C4-2B (cell line): ENCODE measurements at regions not wholly inside any gene's neighbourhood (a gene's known extent, or its start where the extent isn't known, plus 50 kb on each side); places are given as distances from the start of the nearest gene placed in this dataset.

Experiments
- ZFX ChIP-seq: fragments of 450-650 bp; IDR thresholded peaks from 2 replicates; pipeline ENCODE4 v1.6.1; 2017
- TF ChIP-seq, protein P1 (sequence below): fragments of 450-650 bp; conservative IDR thresholded peaks from 2 replicates; pipeline ENCODE4 v1.5.1; 2017; ENCODE audit warnings: mild to moderate bottlenecking

DNA sequence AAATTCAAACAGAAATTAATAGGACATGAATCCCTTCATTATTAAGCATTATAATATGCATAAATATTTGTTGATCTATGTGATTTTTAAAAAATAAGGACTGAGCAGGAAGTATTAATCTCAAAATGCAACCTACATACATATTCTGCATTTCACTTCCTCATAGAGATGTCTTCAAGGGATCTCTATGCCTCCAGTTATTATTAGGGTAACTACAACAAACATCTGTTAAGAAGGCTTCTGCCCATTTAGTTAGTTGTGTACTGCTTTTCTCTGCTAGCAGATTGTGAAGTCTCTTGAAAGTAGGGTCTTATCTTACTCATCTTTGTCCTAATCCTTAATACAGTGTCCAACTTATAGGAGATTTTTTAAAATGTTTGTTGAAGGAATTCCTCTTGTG is 414.1 kb downstream of the ACTL7B start:
- TF ChIP-seq, protein P1, sequence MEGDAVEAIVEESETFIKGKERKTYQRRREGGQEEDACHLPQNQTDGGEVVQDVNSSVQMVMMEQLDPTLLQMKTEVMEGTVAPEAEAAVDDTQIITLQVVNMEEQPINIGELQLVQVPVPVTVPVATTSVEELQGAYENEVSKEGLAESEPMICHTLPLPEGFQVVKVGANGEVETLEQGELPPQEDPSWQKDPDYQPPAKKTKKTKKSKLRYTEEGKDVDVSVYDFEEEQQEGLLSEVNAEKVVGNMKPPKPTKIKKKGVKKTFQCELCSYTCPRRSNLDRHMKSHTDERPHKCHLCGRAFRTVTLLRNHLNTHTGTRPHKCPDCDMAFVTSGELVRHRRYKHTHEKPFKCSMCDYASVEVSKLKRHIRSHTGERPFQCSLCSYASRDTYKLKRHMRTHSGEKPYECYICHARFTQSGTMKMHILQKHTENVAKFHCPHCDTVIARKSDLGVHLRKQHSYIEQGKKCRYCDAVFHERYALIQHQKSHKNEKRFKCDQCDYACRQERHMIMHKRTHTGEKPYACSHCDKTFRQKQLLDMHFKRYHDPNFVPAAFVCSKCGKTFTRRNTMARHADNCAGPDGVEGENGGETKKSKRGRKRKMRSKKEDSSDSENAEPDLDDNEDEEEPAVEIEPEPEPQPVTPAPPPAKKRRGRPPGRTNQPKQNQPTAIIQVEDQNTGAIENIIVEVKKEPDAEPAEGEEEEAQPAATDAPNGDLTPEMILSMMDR = no peak
- TF ChIP-seq ZFX = no peak
